NCI-H524 (cell line): ENCODE measurements at regions not wholly inside any gene's neighbourhood (a gene's known extent, or its start where the extent isn't known, plus 50 kb on each side); places are given as distances from the start of the nearest gene placed in this dataset.

Experiments
- DNase-seq, 2 experiments: peaks; one replicate each; lab custom pipeline; 2025; lab: John Stamatoyannopoulos, UW

GRCh38 chr11:115030166-115030565 is 351.8 kb downstream of the NXPE2 start:
- no peak for DNase-seq

GRCh38 chr11:115036406-115037180 is 358.3 kb downstream of the NXPE2 start:
- DNase-seq, result no peak

- DNase-seq, result peak; percentile 3 to 80
Measured at GRCh38 chr11:115042002-115042401, 363.7 kb downstream of the NXPE2 start.

- DNase-seq, result no peak
Measured at GRCh38 chr11:115047631-115048030, 369.3 kb downstream of the NXPE2 start.

- DNase-seq, result no peak
Measured at GRCh38 chr11:115049796-115050195, 371.5 kb downstream of the NXPE2 start.

- no peak for DNase-seq
Measured at GRCh38 chr11:115050756-115051155, 372.4 kb downstream of the NXPE2 start.

- DNase-seq, result no peak
Measured at GRCh38 chr11:115051938-115052590, 373.7 kb downstream of the NXPE2 start.

GRCh38 chr11:115052601-115053000 is 374.3 kb downstream of the NXPE2 start:
- no peak for DNase-seq

GRCh38 chr11:115054570-115055538 is 376.5 kb downstream of the NXPE2 start:
- no peak for DNase-seq

- no peak for DNase-seq
Measured at GRCh38 chr11:115056514-115056913, 378.2 kb downstream of the NXPE2 start.

GRCh38 chr11:115060840-115061239 is 382.5 kb downstream of the NXPE2 start:
- no peak for DNase-seq

- DNase-seq, result no peak
Measured at GRCh38 chr11:115065314-115065713, 387.0 kb downstream of the NXPE2 start.

- DNase-seq, result no peak
Measured at GRCh38 chr11:115065830-115066664, 387.7 kb downstream of the NXPE2 start.

GRCh38 chr11:115067471-115067870 is 389.1 kb downstream of the NXPE2 start:
- DNase-seq, result no peak

- peak; percentile 83 to 91 for DNase-seq
Measured at GRCh38 chr11:115067900-115068530, 389.7 kb downstream of the NXPE2 start.

- DNase-seq, result no peak
Measured at GRCh38 chr11:115069599-115069998, 391.3 kb downstream of the NXPE2 start.

GRCh38 chr11:115075356-115075755 is 397.0 kb downstream of the NXPE2 start:
- no peak for DNase-seq

- no peak for DNase-seq
Measured at GRCh38 chr11:115077740-115078139, 399.4 kb downstream of the NXPE2 start.

- DNase-seq, result no peak
Measured at GRCh38 chr11:115078461-115079438, 400.4 kb downstream of the NXPE2 start.
